Effector memory CD4-positive, alpha-beta T cell (primary cell): ENCODE measurements at regions not wholly inside any gene's neighbourhood (a gene's known extent, or its start where the extent isn't known, plus 50 kb on each side); places are given as distances from the start of the nearest gene placed in this dataset.

ENCODE experiments used
- DNase-seq, 3 donors: peaks; one replicate each; pipeline ENCODE4 v3.0.0-alpha.2; 2020
- H3K27ac ChIP-seq: 2 replicates; pipeline ENCODE4 v1.7.0; 2013; ENCODE audit warnings: mild to moderate bottlenecking, low read length, moderate library complexity; ENCODE audit not compliant: insufficient read depth, poor library complexity, severe bottlenecking
- H3K27me3 ChIP-seq: replicated peaks from 2 replicates; pipeline ENCODE4 v1.7.0; 2013; ENCODE audit warnings: mild to moderate bottlenecking, low read length; ENCODE audit not compliant: insufficient read depth, control insufficient read depth, poor library complexity, severe bottlenecking
- H3K36me3 ChIP-seq: 2 replicates; pipeline ENCODE4 v1.7.0; 2013; ENCODE audit warnings: mild to moderate bottlenecking, low read length, moderate library complexity; ENCODE audit not compliant: control insufficient read depth, insufficient read depth
- H3K4me1 ChIP-seq: 2 replicates; pipeline ENCODE4 v1.7.0; 2013; ENCODE audit warnings: low read length, mild to moderate bottlenecking; ENCODE audit not compliant: control insufficient read depth, insufficient read depth, poor library complexity, severe bottlenecking
- H3K4me3 ChIP-seq: 2 replicates; pipeline ENCODE4 v1.7.0; 2013; ENCODE audit warnings: low read length, low read depth, mild to moderate bottlenecking; ENCODE audit not compliant: insufficient read depth, poor library complexity, severe bottlenecking
- H3K9me3 ChIP-seq: 2 replicates; pipeline ENCODE4 v1.7.0; 2013; ENCODE audit warnings: mild to moderate bottlenecking, low read length, moderate library complexity; ENCODE audit not compliant: control insufficient read depth

DNA sequence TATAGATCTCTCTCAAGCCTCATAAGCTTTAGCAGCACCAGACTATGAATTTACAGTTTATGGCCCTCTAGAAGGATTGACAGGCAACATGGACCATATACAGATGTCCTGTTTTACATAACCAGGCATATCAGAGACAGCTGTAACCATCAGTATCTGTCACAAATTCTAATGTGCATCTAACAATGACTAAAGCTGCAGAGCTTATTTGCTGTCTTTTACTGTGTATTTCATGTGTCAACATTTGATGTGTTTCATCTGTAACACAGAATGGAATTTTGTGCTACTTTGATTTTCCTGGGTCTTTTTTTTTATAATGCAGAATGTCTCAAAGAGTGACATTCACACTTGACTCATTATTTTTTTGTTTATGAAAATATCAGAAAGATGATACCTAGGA, 348.3 kb downstream of the SLC16A7 start:
- DNase-seq: no peak
- Histone ChIP-seq H3K4me1 (no peaks in the 10 kb centered on the region), H3K9me3 (no peaks in the 10 kb centered on the region), H3K36me3 (no peaks in the 10 kb centered on the region), H3K27ac (no peak overlapping the region), H3K4me3 (no peak overlapping the region), H3K27me3 (no peaks in the 10 kb centered on the region)

DNA sequence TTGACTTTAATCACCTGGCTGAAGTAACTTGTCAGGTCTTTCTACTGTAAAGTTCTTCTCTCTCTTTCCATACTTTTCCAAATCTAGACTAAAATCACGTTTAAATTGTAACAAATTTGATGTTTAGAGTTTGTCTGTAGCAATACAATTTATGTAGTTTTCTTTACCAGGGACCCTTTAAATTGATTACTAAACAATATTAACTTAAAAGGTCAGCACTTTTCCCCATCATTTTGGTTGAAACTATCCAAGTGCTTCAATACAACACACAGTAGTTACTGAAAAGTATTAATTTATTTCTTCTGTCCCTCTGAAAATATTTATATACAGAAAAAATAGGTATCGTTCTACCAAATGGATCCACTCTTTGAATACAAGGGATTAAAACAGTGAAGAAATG, 350.8 kb downstream of the SLC16A7 start:
- Histone ChIP-seq H3K36me3 (no peaks in the 10 kb centered on the region), H3K27ac (no peak overlapping the region), H3K27me3 (no peaks in the 10 kb centered on the region), H3K4me3 (no peak overlapping the region), H3K9me3 (no peaks in the 10 kb centered on the region), H3K4me1 (no peaks in the 10 kb centered on the region)
- DNase-seq: no peak

DNA sequence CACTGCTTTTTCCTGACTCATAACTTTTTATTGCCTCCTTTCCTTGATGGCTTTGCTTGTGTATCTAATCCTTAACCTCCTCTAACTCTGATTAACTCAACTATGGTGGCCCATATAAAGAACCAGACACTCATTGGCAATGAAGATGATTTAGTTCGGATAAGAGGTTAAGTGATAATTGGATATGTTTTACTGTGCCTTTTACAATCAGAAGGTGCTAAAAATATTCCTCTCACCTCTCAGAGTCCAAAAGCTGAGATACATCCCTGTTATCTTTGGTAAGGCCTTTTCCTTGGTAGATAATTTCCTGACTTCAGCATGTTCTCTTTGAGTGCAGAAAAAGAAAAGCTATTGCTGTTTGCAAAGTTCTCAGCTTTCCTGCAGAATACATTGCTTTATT, 367.7 kb downstream of the SLC16A7 start:
- H3K27me3 ChIP-seq: no peaks in the 10 kb centered on the region
- no peak overlapping the region for H3K27ac ChIP-seq
- DNase-seq: no peak
- H3K9me3 ChIP-seq: no peaks in the 10 kb centered on the region
- no peaks in the 10 kb centered on the region for H3K36me3 ChIP-seq
- H3K4me3 ChIP-seq: no peak overlapping the region
- no peaks in the 10 kb centered on the region for H3K4me1 ChIP-seq

DNA sequence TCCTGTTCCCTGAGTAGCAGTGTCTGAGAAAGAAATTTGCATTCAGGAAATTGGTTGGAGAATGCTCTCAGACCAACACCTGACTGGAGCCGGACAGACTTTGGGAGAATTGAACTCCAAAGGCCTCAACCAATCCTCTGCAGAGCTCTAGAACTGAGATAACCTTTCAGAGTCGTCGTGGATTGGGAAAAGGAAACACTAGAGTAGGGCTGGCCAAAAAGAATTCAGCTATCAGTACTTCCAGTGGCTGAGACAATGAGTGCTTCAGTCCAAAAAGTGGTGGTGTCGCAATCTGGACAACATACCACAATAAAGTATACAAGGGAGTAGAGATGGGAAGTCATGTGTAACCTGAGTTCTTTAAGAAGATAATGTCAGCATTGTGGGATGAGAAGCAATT, 377.1 kb downstream of the SLC16A7 start:
- no peaks in the 10 kb centered on the region for H3K4me1 ChIP-seq
- no peak overlapping the region for H3K27ac ChIP-seq
- H3K27me3 ChIP-seq: no peaks in the 10 kb centered on the region
- no peak for DNase-seq
- no peak overlapping the region for H3K4me3 ChIP-seq
- no peaks in the 10 kb centered on the region for H3K36me3 ChIP-seq
- no peaks in the 10 kb centered on the region for H3K9me3 ChIP-seq

DNA sequence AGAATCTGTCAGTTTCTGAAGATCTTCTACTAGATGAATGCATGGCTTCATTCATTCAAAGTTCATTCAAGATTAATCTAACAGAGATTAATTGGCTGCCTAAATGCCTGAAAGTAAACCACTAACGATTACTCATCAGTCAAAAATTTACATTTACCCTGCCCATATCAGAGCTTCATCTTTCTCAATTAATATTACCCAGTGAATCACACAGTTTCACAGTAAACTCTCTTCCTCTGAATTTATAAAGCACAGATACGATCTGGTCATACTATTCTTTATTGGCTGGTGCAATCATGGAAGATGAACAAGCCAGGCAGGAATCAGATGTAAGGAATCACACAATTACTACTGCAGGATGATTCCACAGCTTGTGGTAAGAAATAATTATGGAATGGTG, 377.7 kb downstream of the SLC16A7 start:
- Histone ChIP-seq H3K27me3 (no peaks in the 10 kb centered on the region), H3K4me3 (no peak overlapping the region), H3K27ac (no peak overlapping the region), H3K36me3 (no peaks in the 10 kb centered on the region), H3K4me1 (no peaks in the 10 kb centered on the region), H3K9me3 (no peaks in the 10 kb centered on the region)
- no peak for DNase-seq

DNA sequence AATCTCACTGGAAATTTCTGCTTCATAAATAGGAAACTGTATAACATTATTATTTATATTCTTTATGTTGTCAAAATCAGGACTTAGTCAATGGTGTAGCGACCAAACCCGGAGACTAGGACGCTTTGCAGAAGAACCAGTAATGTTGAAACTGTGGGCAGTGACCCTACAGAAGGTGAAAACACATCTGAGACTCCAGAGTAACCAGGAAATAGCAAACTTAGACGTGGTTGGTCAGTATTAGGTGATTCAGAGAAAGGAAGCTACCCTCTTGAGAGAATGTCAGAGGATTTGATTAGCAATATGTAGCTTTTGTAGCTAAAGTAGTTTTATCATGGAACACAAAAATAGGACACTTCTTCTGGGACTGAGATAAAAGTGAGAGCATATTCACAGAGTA, 381.9 kb downstream of the SLC16A7 start:
- Histone ChIP-seq H3K4me1 (no peaks in the 10 kb centered on the region), H3K27ac (no peak overlapping the region), H3K4me3 (no peak overlapping the region), H3K27me3 (no peaks in the 10 kb centered on the region), H3K36me3 (no peaks in the 10 kb centered on the region), H3K9me3 (no peaks in the 10 kb centered on the region)
- no peak for DNase-seq

DNA sequence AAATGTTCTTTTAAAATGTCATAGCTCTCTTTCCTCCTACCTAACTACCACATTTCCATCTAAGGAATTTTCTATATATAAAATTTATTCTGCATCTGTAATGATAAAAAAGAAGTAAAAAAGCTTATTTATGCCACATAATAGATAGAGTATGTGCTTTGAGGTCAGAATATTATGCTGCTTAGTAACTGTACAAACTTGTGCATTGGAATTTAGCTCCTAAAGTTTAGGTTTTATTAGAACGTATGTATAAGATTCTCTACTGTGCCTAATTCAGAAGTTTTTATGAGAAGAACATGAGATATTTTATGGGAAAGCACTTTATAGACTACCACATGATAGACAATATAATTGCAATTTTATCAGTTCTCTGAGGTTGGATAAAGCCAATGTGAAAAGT, 384.6 kb downstream of the SLC16A7 start:
- Histone ChIP-seq H3K9me3 (no peaks in the 10 kb centered on the region), H3K27ac (no peak overlapping the region), H3K36me3 (no peaks in the 10 kb centered on the region), H3K27me3 (no peaks in the 10 kb centered on the region), H3K4me3 (no peak overlapping the region), H3K4me1 (no peaks in the 10 kb centered on the region)
- DNase-seq: no peak

DNA sequence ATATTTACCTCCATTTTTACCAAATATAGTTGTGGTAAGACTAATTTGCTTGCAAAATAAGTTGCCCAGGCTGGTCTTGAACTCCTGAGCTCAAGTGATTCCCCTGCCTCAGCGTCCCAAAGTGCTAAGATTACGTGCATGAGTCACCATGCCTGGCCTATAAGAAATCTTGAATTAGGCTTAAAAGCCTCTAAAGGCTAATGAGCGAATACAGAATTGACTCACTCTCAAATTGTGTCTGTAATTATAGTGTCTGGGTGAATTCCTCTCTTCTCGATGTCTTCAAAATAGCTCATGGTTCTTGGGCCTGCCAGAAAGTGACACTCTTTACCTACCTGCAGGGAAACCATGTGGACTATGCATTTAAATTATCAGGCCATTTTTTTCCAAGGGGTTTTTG, 403.5 kb downstream of the SLC16A7 start:
- Histone ChIP-seq H3K27me3 (no peaks in the 10 kb centered on the region), H3K4me1 (no peaks in the 10 kb centered on the region), H3K9me3 (no peaks in the 10 kb centered on the region), H3K36me3 (no peaks in the 10 kb centered on the region), H3K4me3 (no peak overlapping the region), H3K27ac (no peak overlapping the region)
- no peak for DNase-seq

DNA sequence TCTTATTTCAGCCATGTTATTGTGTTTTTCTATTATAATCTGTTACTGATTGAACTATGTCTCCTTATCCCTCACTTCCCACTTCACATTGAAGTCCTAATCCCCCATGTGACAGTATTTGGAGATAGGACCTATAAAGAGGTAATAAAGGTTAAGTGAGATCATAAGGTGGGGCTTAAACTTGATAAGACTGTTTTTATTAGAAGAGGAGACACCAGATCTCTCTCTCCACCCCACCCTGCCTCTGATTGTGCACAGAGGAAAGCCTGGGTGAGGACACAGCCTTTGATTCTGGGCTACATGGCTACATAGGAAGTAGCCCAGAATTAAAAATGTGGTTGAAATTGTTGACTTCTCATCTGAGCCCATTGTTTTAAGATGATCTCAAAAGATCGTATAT, 414.7 kb downstream of the SLC16A7 start:
- H3K4me3 ChIP-seq: no peak overlapping the region
- no peak overlapping the region for H3K27ac ChIP-seq
- H3K27me3 ChIP-seq: no peaks in the 10 kb centered on the region
- no peaks in the 10 kb centered on the region for H3K4me1 ChIP-seq
- no peak for DNase-seq
- H3K36me3 ChIP-seq: no peaks in the 10 kb centered on the region
- H3K9me3 ChIP-seq: no peaks in the 10 kb centered on the region

DNA sequence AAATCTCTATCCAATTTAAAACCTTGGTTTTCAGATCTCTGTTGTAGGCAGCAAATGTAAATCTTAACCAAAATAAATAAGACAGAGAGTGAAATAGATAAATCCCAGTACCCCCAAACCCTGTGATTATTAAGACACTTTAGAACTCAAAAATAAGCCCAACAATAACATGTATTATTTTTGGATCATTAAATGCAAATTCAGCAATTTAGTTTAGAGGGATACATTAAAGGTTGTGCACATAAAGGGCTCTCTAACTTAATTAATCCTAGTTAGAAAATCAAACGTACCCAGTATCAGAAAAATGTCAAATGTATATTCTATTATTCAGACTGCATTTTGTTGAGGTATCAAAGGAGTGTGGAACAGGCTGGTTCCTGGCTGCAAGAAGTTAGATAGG, 416.8 kb downstream of the SLC16A7 start:
- no peak overlapping the region for H3K27ac ChIP-seq
- no peak overlapping the region for H3K4me3 ChIP-seq
- no peaks in the 10 kb centered on the region for H3K9me3 ChIP-seq
- no peaks in the 10 kb centered on the region for H3K4me1 ChIP-seq
- no peaks in the 10 kb centered on the region for H3K36me3 ChIP-seq
- H3K27me3 ChIP-seq: no peaks in the 10 kb centered on the region
- DNase-seq: no peak

DNA sequence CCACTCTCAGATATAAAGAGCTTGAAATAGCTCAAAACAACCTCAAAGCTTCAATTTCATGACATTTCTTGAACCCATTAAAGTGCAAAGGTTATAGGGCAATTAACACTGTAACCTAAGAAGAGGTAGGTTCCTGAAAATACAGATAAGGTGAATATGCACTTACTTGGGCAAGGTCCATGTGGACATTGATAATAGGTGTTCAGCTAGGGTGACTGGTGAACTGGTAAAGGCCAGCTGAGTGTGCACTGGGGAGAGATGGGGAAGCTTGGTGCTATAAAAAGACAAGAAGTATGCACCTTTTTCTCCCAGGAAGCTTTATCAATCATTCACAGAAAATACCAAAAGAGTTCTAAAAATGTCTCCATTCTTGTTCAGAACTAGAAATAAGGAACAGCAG, 418.6 kb downstream of the SLC16A7 start:
- H3K36me3 ChIP-seq: no peaks in the 10 kb centered on the region
- no peak overlapping the region for H3K4me3 ChIP-seq
- H3K9me3 ChIP-seq: no peaks in the 10 kb centered on the region
- H3K4me1 ChIP-seq: no peaks in the 10 kb centered on the region
- DNase-seq: no peak
- H3K27me3 ChIP-seq: no peaks in the 10 kb centered on the region
- no peak overlapping the region for H3K27ac ChIP-seq
